AG08395 (cell line): ENCODE measurements at regions not wholly inside any gene's neighbourhood (a gene's known extent, or its start where the extent isn't known, plus 50 kb on each side); places are given as distances from the start of the nearest gene placed in this dataset.
A peak's percentile ranks its signal among the peaks of the same experiment; 100 is the strongest.

Experiments used
- DNase-seq: peaks from one replicate; pipeline ENCODE4 v3.0.0; 2012; ENCODE audit warnings: mixed read lengths, low spot score

DNA sequence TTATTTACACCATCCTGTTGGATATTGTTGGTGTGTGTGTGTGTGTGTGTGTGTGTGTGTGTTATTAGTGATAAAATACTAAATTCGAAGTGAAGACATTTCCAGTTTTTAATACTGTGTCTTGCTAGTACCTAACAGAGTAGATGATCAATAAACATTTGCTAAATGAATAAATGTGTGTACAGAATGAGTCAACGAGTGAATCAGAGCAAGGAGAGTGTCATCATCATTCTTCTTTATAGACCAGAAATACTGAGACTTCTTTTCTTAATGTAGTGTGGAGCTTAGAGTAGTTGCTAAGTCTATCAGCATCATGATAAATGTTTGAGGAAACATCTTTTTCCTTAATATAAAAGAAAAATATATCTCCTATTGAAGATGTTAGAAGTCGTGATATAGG lies 169.7 kb upstream of the SATB2 start:
- no peak for DNase-seq

DNA sequence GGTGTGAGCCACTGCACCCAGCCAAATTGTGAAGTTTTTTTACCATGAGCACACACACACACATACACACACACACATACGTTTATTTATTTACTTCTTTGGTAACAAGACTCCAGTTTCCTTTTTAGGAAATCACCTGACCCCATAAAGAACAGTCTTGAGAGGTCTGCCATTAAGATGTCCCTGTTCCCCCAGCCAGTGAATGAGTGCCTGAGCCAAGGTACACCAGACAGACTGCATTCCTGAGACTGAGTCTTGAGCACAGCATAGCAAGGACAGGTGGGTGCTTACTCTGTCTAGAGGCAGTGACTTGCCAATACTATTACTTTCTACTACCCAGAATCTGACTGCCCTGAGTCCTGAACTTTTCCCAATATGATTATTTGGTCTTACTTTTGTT lies 167.2 kb upstream of the SATB2 start:
- DNase-seq, result no peak

DNA sequence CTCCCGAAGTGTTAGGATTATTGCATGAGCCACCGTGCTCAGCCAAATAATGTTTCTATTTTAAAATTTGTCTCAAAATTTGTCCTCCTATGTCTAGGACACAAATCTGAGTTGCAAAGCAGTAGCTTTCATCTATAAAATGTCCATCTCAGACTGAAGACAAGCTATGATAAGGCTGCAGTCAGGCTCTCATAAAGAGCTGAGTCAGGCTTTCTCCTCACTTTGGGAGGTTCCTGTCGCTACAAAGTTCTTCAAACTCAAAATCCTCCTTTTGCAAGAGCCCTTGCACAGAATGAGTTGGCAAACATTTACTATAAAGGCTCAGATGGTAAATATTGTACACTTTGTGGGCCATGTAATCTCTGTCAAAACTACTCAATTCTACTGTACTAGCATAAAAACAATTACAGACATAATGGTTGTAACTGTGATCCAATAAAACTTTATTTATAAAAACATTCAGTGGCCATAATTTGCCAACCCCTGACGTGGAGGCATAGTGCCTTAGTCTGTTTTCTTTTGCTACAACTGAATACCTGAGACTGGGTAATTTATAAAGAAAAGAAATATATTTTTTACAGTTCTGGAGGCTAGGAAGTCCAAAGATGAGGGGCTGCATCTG lies 154.9 kb upstream of the SATB2 start:
- DNase-seq, result no peak

DNA sequence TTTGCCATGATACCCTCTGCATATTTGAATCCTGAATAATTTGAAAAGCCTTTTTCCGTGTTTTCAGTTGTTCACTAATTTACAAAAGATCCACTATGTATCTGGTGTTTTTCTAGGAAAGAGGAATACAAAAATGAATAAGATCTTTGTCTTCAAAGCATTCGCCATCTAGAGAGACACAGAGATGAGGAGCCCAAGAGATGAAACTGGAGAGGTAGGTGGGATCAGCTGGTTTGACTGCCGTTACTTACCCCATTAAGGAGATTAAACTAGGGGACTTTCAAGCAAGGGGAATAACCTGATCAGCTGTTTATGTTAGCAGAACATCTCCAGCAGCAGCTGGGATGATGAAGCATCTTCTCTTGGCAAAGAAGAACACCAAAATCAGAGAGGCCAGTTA lies 150.2 kb upstream of the SATB2 start:
- DNase-seq, result no peak

DNA sequence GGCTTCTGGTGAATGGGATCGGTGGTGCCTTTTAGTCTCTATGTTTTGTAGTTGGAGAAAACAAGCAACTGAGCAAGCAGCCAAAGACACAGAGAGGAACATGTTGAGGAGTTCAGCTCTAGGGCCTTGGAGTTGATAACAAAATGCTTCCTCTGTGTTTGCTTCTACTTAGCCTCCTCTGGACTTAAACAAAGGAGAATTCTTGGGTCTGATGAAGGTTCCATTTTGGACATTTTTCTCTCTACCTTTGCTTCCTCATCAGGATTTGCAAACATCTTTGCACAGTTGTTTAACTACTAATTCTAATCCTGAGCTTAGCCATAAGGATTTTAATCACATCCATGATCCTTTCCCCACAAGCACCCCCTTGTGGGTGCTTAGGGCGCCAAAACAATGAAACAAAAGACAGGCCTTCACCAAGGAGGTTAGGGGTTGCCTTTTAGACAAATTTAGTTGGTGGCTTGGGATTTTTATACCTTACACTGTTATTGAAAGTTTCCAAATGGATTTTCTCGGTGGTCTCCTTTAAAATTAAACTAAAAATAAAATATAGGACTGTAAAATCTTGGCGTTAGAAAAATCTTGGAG lies 148.5 kb upstream of the SATB2 start:
- DNase-seq, result peak; percentile 17

DNA sequence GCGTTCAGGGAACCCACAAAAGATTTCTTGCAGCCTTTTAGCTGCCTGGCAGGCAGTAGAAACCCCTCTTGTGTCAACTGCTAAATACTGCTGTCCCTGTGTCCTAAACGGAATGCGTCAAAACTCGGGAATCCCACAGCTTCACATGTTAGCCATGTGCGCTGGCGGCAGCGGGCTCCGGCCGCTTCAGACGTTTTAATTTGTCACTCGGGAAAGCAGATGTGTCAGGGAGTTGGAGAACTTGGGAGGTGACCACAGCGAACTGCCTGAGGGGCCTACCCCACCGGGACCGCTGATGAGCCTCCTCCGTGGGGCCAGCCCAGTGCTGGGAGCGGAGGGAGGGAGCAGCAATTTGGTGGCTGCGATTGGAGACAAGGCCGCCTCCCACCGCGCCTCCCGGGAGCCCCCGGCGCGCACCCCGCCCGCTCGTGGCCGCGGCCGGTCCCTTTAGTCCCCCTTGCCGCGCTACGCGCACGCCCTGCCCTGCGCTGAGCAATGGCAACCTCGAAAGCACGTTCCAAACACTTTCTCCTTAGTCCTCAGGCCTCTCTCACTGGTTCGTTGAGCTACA lies 146.1 kb upstream of the SATB2 start:
- peak; percentile 3 for DNase-seq

DNA sequence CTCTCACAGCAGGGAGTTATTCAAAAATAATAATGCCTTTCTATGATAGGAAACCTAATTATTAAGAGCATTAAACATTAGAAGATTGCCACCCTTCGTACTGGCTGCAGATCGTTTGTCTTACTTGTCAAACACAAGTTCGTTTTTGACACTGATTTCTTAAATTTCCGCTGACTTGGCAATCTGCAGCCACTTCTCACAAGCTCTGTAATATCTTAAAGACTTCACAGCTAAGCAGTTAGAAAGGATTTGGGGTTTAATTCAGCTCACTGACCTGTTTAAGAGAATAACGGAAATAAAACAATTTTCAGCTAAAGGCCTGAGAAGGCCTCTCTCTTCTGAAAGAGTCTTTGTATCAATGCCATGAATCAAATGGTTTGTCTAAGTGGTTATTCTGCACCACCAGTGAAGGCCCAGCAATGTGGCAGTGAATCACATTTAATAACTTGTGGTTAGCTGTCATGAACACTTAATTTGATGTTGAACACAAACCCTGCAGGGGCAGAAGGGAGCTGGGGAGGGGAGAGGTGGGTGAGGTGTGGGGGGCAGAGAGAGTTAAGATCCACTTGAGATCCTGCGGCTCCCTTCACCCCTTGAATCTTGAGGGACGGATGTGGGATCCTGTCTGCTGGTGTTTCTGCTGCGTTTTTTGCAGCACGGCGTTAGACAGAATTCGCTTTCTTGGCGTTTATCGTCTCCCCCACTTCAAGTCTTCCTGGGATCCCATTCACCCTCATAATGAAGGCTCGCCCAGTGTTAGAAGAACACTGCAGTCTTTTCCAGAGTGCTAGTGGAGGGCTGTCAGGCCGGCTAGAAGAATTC lies 145.4 kb upstream of the SATB2 start:
- DNase-seq, result no peak

DNA sequence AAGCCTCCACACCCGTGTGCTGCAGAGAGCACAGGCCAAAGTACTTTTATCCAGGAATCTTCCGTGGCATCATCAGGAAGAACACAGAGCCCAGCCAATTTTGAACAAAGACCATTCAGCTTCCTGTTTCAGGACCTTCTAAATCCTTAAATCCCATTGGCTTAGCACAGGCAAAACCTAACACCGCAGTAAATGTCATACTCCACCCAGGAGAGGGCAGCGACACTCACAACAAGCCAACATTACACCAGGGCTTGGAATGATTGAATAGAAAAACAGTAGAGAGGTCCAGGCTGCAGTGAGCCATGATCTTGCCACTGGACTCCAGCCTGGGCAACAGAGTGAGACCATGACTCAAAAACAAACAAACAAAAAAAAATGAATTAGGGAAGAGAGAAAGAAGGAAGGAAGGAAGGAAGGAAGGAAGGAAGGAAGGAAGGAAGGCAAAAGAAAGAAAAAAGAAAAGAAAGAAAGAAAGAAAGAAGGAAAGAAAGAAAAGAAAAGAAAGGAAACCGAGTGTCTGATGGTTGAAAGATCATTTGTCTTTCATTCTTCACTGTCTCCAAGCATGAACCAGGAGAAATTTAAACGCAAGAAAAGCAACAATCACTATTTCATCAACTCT lies 144.6 kb upstream of the SATB2 start:
- DNase-seq, result no peak

DNA sequence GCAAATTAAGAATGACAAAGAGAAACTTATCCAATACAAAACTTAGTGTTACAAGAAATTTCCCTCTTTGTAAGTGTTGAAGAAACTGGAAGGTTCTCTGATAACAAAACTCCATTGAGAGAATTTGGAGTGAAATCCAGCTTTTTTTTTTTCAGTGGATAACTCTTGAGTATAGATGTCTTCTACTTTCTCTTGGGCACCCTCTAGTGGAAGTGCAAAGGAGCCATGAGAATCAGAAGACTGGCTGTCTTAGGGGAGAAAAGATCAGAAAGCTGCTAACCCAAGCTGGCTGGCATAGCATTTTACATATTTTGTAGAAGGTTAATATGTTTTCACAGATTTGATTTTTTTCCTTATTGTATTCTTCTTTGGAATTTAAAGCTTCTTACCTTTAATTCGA lies 138.8 kb upstream of the SATB2 start:
- DNase-seq, result peak; percentile 11

DNA sequence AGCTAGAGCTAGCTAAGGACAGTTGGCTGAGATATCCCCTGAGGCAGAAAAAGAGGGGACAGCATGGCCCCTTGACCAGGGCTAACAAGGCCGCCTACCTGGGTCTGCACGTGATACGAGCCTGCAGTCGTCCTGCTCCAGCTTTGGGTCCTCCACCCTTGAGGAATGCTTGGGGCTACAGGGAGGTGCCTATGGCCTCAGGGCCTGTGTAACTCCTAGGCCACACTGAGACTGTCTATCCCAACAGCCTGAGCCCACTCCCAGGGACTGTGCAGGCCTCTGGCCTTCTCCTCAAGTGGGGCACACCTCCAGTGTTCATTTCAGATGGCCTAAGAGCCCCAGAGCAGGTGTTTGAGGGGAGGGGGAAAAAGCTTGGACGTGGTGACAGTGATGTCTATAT lies 136.7 kb upstream of the SATB2 start:
- DNase-seq, result no peak

DNA sequence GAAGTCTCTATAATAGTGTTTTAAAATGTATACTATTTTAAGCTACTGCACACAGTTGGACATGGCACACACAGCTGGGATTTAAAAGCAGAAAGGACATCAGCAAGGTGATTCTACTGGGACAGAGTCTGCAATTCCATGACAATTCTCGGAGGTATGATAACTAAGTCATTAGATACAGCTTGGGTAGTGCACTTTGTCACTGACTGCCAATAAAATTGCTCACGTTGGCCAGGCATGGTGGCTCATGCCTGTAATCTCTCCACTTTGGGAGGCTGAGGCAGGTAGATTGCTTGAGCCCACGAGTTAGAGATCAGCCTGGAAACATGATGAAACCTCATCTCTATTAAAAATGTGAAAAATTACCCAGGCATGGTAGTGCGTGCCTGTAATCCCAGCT lies 134.1 kb upstream of the SATB2 start:
- no peak for DNase-seq

DNA sequence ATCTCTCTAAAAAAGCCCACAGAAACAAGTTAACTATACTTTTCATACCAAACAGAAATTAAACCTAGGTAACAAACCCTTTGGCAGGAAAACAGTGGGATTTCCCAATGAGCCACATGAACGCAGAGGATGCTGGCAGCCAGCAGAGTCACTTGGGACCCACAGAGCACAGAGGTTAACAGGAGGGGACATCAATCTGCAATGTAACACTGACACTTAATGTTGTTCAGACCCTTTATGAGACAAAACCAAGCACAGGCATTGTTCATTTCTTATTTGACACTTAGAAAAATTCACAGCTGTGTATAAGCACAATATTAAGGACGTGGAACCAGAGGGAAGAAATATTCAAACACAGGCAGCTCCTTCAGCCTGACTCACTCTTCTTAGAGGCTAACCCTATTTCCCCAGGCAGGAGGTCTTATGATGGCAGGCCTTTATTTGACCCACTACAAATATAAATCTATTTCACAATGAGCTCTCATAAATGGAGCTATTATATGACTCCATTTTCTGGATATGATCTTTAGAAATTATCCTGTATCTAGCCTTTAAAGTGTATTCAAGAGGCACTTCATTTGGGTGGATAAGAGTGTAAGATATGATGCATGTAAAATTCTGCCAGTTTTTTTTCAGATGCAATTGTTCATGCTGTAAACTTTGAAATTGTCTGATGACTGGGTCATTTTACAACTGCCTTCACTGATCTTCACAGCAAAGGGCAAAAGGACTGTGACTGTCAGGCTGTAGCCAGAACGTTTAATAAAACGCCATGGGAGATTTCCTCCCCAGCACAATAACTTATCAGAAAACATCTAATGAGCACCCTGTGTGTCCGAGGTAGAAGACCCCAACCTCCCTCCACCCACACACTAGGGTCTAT lies 132.8 kb upstream of the SATB2 start:
- no peak for DNase-seq

DNA sequence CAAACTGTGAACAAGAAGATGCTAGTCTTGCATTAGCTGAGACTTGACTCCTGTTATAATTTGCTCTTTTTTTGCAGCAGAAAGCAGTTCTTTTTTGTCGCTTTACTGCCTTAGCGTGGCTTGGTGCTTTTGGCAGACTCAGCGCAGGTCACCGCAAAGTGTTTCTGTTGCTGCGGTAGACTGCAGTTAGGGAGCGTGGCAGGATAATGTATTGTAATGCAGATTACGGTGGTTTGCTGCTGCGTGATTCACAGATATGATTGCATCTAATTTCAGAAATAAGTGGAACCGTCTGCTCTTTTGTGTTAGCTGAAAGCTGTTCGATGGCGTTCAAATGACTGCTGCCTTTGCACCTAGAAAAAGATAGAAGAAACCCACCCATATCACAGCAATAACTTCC lies 131.6 kb upstream of the SATB2 start:
- DNase-seq, result no peak

DNA sequence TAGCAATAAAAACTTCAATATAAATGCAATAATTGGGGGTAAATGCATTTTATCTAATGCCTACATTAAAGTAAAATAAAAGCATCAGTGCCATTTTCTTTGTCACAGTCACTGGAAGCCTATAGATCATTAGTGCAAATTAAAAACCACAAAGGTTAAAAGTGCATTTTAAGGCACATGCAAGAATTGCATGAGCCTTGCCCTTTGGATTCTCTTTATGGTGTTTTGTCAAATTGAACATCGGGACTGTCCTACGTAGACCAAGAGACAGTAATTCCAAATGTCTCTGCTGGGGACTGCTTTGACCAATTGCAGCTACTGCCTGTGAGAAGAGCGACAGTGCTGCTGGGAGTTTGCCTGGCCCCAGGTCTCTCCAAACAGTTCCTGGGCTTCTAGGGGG lies 130.3 kb upstream of the SATB2 start:
- no peak for DNase-seq

DNA sequence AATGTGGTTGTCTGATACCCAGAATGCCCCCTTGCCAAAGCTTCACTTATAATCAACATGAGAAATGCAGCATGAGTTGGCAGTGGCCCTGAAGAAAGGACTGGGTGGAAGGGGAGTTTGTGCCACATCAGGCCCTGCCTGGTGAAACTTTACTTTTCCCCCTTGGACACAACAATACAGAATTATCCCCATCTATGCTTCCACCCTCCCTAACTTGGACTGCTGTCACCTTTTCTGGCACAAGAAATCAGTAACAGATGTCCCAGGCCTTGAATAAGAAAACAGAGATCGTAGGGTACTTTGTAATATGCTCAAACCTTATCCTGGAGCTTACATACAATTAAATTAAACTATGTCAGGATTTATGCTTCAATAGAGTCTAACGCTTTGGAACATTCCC lies 128.9 kb upstream of the SATB2 start:
- DNase-seq, result no peak

DNA sequence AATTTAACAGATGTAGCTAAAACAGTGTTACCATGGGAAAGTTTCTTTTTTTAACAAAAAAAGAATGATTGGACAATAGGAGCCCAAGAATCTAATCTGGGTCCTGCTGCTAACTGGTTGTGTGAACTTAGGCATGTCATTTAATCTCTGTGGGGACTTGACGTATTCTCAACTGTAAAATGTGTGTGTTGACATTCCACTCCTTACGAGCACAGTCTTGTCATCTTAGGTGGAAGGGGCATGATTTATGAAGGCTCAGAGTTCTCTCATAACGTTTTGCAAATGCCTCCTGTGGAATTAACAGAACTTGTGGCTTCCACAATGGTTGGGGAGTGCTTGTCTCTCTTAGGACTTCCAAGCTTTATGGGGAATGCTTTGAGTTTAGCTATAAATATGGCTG lies 125.9 kb upstream of the SATB2 start:
- no peak for DNase-seq

DNA sequence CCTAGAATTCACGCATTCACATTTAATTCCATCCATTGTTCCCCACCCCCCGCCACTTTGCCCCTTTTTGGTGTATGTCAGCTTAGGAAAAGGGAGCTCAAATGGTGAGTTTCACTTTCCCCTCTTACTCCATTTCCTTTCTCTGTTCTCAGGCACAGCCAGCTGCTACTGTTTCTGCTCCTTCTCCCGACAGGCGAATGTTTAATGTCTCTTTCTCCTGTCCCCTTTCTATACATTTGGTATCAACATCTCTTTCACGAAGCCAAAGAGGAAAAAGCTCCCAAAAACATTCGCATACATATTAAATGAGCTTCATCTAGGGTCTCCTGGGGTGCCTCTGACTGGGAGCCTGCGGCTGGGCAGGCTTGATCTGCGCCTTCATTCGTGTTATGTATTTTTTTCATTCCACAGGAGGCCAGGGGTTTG lies 124.2 kb upstream of the SATB2 start:
- DNase-seq, result peak; percentile 19

DNA sequence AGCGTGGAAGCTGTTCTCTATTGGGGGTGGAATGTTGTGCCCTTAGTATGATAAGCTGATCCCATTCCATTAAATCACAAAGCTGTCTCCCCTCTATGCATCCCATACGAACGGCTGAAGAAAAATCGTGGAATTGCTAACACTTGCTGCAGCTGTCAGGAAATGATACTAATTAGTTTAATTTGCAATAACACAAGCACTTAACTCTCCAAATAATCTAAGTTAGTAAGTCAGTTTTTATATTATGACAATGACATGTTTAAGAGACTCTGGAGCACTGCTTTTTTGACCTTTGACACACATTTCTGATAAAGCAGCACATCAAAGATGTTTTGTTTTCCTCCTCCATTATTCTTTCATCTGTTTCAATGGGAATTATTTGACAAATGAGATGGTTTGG lies 123.7 kb upstream of the SATB2 start:
- DNase-seq, result no peak

DNA sequence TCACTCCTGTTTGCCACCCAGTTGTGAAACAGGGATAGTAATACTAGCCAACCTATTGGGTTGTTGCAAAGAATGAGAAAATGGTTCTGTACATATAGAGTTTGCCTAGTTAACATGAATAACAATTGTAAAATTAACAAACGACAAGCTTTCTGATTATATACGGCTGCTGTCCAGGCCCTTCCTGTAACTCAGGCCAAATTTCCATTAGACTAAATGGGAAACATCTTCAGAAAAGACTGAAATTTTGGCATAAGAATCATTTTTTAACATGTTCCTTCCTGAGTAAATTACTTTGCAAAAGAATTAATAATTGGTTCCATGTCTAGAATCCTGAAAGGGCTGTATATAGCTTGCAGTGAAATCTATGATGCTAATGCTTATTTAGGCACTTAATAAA lies 117.7 kb upstream of the SATB2 start:
- DNase-seq, result no peak

DNA sequence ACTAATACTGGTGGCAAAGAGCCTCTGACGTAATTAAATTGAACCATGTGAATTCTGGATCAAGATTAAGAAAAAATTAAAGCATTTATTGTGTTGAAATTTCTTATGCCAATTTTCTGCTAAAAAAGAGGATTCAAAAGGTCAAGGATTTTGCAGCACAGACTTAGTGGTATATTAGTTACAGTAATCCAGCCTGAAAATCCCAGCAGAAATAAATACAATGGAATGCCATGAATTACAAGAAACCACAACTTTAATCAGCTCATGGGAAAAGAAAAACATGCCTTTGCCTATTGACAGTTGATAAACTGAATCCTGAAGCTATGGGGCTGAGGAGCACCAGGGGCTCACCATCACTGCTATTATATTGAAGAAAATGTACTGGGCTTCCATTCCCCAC lies 114.8 kb upstream of the SATB2 start:
- no peak for DNase-seq

DNA sequence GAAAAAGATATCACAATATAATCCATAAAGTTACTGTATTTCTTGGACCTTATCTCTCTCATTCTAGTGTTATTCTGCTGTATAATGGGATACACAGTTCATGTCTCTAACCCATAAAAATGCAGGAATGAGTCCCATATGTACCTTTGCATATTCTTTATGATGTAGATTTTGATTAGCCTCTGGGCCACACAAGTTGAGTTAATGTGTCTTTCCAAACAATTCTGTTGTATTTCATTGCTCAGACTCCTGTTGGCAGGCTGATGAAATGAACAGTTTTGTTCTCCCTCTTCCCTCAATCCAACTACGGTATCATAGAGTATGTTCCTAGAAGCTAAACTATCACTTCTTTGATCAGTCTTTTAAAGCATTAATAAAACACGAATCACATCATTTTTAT lies 113.2 kb upstream of the SATB2 start:
- DNase-seq, result no peak

DNA sequence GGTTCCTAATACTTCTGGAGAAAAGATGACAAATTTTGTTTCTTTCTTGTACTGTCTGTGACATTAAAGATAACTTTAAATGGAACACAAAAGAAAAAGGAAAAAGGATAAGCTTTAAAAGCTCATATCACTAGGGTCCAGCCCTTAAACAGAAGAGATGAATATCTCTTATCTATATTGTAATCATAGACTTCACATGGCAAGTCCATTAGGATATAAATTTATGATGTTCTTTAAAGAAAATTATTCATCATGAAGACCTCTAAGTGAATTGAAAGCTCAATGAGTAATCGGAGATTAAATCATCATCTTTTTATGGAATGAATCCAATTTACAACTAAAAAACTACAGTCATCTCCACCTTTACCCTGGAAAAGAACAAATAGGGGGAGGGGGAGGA lies 111.6 kb upstream of the SATB2 start:
- DNase-seq, result no peak
